Fibroblast of mammary gland (primary cell): ENCODE measurements at regions not wholly inside any gene's neighbourhood (a gene's known extent, or its start where the extent isn't known, plus 50 kb on each side); places are given as distances from the start of the nearest gene placed in this dataset.

ENCODE experiments used
- DNase-seq: peaks from one replicate; pipeline ENCODE4 v3.0.0-alpha.2; 2010; ENCODE audit warnings: low read depth
- H3K4me3 ChIP-seq: 2 replicates; pipeline ENCODE4 v1.5.1; 2011; ENCODE audit warnings: low read depth, mild to moderate bottlenecking, low read length, moderate library complexity; ENCODE audit not compliant: control insufficient read depth
- TF ChIP-seq, protein P1 (sequence below): conservative IDR thresholded peaks from 2 replicates; pipeline ENCODE4 v1.5.1; 2011; ENCODE audit warnings: low read depth, low read length, inconsistent platforms; ENCODE audit not compliant: control insufficient read depth, insufficient read depth

DNA sequence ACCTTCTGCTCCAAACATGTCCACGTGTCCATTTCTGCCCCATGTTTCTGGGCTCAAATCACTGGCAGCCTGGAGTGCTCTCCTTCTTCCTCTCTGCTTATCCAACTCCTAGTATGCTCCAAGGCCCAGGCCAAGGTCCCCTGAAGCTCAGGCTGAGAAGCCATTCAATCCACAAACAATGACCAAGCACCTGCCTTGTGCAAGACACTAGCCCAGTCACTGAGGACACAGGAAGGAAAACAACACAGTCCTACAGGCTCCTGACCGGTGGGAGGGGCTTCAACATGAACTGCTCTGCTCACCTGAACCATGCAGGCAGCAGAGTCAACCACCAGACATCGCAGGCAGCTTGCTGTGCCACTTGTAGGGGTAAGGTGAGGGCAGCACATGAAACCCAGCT lies 93.6 kb downstream of the RPL27A start:
- H3K4me3 ChIP-seq = no peak overlapping the region
- TF ChIP-seq, protein P1, sequence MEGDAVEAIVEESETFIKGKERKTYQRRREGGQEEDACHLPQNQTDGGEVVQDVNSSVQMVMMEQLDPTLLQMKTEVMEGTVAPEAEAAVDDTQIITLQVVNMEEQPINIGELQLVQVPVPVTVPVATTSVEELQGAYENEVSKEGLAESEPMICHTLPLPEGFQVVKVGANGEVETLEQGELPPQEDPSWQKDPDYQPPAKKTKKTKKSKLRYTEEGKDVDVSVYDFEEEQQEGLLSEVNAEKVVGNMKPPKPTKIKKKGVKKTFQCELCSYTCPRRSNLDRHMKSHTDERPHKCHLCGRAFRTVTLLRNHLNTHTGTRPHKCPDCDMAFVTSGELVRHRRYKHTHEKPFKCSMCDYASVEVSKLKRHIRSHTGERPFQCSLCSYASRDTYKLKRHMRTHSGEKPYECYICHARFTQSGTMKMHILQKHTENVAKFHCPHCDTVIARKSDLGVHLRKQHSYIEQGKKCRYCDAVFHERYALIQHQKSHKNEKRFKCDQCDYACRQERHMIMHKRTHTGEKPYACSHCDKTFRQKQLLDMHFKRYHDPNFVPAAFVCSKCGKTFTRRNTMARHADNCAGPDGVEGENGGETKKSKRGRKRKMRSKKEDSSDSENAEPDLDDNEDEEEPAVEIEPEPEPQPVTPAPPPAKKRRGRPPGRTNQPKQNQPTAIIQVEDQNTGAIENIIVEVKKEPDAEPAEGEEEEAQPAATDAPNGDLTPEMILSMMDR = no peak
- no peak for DNase-seq

DNA sequence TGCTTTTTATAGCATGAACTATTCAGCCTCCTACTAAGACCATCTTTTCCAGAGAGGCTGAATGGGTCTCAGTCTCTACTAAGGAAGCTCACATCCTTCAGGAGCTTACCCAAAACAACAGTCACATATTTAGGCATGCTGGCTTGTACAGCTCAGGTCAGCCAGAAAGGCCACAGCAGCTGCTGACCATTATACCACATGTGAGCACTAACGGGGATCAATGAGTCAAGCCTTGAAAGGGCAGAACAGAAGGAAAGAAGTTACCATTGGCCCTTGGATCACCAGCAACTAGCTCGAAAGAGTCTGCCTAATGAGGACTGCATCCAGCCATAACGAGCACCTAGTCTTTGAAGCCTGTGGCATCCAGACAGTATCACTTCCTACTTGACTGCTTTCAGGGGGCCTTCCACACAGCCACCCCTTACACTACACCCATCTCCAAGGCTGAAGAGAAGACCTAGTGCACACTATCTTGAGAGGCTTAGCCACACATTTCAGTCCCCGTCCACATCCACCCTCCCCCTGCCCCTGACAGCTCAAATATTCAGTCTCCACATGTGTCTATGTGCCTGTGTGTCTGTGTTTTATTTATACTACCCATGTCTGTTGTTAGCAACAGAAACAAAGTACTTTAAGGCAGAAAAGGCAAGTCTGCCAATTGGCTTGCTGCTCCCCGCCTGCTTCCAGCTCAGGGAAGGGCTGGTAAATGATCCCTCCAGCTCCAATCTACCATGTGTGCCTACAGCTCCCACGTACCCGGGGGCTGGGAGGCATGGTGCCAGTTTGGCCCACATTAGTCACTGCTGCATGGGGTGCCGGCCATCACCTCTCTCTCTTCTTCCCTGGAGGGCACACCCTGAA lies 95.5 kb downstream of the RPL27A start:
- peak; percentile 72 for DNase-seq
- TF ChIP-seq, protein P1 = no peak
- H3K4me3 ChIP-seq = no peak overlapping the region

DNA sequence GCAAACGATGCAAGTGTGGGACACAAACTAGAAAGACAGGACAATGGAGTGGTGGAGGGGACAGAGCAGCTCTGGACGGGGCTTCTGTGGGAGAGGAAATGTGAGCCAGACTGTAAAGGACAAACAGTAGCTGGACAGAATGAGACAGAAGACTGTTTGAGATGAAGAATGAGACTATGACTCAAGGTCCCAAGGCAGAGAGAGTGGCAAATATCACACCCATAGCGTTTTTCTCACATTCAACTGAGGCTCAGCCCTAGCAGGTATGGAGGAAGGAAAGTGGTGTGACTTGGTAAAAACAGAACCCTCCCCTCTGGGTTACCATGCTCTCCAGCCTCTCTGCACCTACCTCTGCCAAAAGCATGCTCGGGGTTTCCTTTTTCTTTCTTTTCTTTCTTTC lies 96.5 kb downstream of the RPL27A start:
- TF ChIP-seq, protein P1 = no peak
- no peak overlapping the region for H3K4me3 ChIP-seq
- no peak for DNase-seq

DNA sequence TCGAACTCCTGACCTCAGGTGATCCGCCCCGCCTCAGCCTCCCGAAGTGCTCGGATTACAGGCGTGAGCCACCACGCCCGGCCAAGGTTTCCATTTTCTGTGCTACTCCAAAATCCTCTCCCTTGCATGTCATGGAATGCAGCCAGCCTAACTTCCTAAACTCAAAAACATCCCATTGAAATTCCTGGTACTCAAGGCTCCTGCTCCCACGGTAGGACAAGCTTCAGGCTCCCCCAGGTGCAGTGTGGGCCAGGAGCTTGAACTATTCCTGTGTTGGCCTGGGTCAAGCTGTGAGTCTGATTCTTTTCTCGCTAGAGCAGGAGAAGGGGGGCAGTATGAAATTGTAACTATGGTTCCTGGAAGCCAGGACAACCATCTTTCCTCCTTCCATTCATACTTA lies 97.1 kb downstream of the RPL27A start:
- DNase-seq = no peak
- TF ChIP-seq, protein P1 = no peak
- H3K4me3 ChIP-seq = no peak overlapping the region

DNA sequence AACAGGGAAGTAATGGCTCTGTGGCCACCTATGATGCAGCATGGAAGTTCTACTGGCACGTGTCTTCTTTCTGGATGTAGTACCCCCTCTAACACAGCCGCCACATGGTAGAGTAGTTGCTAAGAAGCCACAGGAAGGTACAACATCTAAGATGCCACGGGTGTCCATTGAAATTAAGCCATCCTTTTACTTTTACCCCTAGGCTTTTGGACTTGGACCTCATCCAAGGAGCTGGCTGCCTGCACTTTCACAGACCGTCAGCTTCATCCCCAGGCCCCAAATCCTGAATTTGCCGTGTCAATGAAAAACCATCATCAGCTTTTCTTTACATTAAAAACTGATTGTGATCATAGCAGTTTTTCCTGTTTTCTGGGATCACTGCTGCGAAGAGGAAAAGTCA lies 102.4 kb downstream of the RPL27A start:
- no peak for DNase-seq
- TF ChIP-seq, protein P1 = no peak

DNA sequence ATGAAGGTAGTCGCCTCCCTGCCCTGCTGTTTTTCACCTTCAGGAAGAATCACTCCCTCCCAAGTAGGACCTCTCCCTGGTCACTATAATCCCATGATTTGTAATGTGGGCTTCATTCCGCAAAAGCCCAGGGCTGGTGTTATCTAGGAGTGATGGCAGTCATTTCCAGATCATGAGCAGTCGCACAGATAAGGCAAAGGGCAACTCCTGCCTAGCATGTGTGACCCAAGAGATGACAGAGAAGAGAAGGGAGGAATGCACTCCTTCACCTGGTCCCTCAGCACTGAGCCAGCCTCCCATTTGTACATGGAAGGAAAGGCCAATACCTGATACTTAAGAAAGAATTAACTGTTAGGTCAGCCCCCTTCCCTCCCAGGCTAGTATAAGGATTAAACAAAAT lies 102.9 kb downstream of the RPL27A start:
- no peak for DNase-seq
- TF ChIP-seq, protein P1 = no peak
- H3K4me3 ChIP-seq = no peak overlapping the region

More for the DNA sequence above, 102.4 kb downstream of the RPL27A start:
- no peak overlapping the region for H3K4me3 ChIP-seq
